IPS-15b (cell line): ENCODE measurements at regions not wholly inside any gene's neighbourhood (a gene's known extent, or its start where the extent isn't known, plus 50 kb on each side); places are given as distances from the start of the nearest gene placed in this dataset.

Experiments
- H3K27me3 ChIP-seq: one replicate; pipeline ENCODE4 v1.6.1; 2013; ENCODE audit warnings: low read length; ENCODE audit not compliant: control insufficient read depth, insufficient read depth
- H3K36me3 ChIP-seq: one replicate; pipeline ENCODE4 v1.6.1; 2013; ENCODE audit warnings: low read length; ENCODE audit not compliant: control insufficient read depth, insufficient read depth
- H3K4me1 ChIP-seq: one replicate; pipeline ENCODE4 v1.6.1; 2013; ENCODE audit warnings: mild to moderate bottlenecking, low read length; ENCODE audit not compliant: control insufficient read depth, insufficient read depth
- H3K4me3 ChIP-seq: one replicate; pipeline ENCODE4 v1.5.1; 2013; ENCODE audit warnings: low read depth, low read length
- H3K9ac ChIP-seq: one replicate; pipeline ENCODE4 v1.6.1; 2013; ENCODE audit warnings: low read depth, mild to moderate bottlenecking, low read length
- H3K9me3 ChIP-seq: one replicate; pipeline ENCODE4 v1.6.1; 2013; ENCODE audit warnings: mild to moderate bottlenecking, low read length; ENCODE audit not compliant: control insufficient read depth, insufficient read depth

DNA sequence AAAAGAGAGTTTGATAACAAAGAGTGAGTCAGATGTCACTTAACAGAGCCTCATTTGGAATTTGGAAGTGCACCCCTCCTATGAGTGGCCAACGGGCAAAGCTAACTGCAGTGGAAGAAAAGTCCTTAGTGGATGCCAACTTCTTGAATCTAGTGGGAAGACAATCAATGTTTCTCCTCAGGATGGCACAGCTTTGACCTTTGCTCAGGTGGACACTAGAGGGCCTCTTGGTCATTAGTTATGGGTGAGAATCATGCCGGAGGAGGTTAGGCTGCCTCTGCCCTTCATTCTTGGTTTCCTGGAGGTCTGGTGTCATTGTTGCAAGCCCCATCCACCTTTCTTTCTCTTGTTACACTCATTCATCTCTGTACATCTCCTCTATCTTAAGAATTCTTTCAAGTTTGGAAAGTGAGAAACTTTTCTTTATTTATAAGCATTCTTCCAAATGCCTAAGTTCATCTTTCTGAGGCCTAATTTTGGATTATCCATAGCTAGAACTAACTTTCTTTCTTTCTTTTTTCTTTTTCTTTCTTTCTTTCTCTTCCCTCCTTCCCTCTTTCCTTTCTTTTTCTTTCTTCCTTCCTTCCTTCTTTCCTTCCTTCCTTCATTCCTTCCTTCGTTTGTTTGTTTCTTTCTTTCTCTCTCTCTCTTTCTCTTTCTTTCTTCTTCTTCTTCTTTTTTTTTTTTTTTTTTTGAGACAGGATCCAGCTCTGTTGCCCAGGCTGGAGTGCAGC, 327.2 kb upstream of the TSHZ3 start:
- Histone ChIP-seq H3K9ac (no peak overlapping the region), H3K36me3 (no peaks in the 10 kb centered on the region), H3K27me3 (no peaks in the 10 kb centered on the region), H3K4me1 (no peaks in the 10 kb centered on the region), H3K9me3 (no peaks in the 10 kb centered on the region), H3K4me3 (no peak overlapping the region)

DNA sequence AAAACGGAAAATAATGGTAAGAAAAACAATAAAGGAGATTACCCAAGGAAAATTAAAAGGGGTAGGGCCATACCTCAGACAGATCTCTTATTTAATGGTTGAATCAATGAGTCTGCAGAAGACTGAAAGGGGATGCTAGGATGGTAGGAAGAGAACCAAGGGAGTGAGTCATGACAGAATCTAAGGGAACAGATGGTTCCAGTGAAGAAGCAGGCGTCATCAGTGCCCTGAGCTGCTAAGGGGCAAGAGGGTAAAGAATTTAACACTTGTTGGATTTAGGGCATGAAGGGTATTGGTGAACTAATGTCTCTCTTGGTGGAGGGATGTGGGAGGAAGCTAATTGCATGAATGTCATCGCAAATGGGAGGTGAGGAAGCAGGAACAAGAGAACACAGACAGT, 329.2 kb upstream of the TSHZ3 start:
- H3K36me3 ChIP-seq = no peaks in the 10 kb centered on the region
- H3K9me3 ChIP-seq = no peaks in the 10 kb centered on the region
- H3K4me3 ChIP-seq = no peak overlapping the region
- no peak overlapping the region for H3K9ac ChIP-seq
- no peaks in the 10 kb centered on the region for H3K27me3 ChIP-seq
- H3K4me1 ChIP-seq = no peaks in the 10 kb centered on the region

DNA sequence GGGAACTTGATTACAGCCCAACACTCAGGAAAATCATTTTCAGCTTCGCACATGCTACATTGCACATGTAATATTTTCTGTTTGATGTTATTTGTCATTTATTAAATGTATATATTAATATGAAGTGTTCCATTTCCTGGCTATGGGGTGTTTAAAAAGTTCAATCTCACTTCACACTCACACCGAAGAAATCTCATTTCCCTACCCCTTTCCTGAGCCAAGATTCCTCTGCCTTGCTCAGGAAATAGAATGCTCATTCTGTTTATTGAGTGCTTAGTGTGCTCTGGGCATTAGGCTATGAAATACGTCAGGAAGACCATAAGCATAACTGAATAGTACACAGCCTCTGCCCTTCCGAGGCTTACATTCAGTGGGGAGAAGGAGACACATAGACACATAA, 331.9 kb upstream of the TSHZ3 start:
- Histone ChIP-seq H3K27me3 (no peaks in the 10 kb centered on the region), H3K4me1 (no peaks in the 10 kb centered on the region), H3K4me3 (no peak overlapping the region), H3K9me3 (no peaks in the 10 kb centered on the region), H3K9ac (no peak overlapping the region), H3K36me3 (no peaks in the 10 kb centered on the region)

DNA sequence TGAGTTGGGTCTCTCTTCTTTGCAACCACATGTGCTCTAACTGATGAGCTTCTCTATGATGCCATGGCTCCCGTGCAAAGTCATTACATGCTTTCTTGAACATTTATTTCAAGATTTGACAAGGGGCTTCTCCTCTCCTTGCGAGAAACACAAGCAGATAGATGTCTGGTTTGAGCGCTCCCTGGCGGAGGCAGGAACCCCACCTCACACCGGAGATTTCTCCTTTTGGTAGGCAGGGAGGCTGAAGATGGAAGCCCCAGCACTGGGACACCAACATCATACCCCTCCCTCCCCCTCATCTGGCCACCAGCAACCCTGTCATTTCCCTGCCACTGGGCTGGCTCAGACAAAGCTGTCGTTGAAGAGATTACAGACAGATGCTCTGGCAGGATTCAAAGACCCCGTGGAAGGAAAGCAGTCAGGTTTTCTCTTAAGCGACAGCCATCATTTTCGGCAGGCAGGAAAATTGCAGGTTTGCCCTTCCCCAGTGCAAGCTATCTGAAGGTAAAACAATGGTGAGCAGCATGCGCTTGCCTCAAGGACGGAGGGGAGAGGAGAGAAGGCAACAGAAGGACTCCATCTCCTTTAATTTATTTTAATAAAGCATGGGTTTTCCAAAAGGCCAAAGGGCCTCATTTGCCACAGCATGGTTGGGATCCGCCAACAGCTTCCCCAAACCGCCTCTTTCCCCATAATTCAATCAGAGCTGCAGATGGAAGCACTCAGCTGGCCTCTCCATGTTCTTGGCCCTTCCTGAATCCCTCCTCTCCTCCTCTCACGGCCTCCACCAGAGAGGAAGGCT, 344.1 kb upstream of the TSHZ3 start:
- no peak overlapping the region for H3K4me3 ChIP-seq

DNA sequence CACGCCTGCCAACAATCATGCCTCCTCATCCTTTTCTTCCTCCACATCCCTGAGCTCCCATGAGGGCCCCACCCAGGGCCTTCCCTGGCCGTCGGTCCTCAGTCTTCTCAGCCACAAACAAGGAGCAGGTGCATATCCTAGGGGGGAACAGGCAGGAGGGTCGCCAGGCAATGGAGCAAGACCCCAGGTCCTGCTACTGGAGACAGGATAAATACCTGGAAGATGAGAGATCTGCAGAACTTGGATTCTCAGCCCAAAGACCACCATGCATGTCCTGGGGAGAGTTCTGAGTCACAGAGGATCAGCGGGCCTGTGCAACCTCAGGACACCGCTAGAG, 344.7 kb upstream of the TSHZ3 start:
- Histone ChIP-seq H3K9ac (no peak overlapping the region), H3K9me3 (no peaks in the 10 kb centered on the region), H3K27me3 (no peaks in the 10 kb centered on the region), H3K4me1 (no peaks in the 10 kb centered on the region), H3K4me3 (no peak overlapping the region), H3K36me3 (no peaks in the 10 kb centered on the region)

More for the DNA sequence above, 344.1 kb upstream of the TSHZ3 start:
- H3K9me3 ChIP-seq = no peaks in the 10 kb centered on the region
- no peaks in the 10 kb centered on the region for H3K36me3 ChIP-seq
- no peaks in the 10 kb centered on the region for H3K4me1 ChIP-seq
- H3K27me3 ChIP-seq = no peaks in the 10 kb centered on the region
- no peak overlapping the region for H3K9ac ChIP-seq

DNA sequence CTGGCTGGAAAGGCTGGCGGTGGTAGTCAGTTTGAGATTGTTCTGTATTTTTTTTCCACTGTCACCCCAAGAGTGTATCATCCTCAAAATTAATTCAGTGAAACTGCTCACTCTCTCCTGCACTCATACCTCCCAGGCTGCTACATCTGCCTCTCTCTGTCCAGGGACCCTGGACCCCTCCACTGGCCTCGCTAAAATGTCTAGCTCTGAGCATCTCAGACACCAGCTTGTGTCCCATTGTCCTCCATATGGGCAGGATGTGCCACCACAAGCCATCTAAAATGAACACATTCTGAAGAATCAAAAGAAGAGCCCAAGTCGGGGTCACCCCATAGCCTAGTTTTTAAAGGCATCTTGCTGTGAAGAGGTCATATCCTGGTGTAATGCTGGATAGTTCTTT, 345.5 kb upstream of the TSHZ3 start:
- H3K4me1 ChIP-seq = no peaks in the 10 kb centered on the region
- no peaks in the 10 kb centered on the region for H3K36me3 ChIP-seq
- no peak overlapping the region for H3K9ac ChIP-seq
- H3K4me3 ChIP-seq = no peak overlapping the region
- no peaks in the 10 kb centered on the region for H3K27me3 ChIP-seq
- H3K9me3 ChIP-seq = no peaks in the 10 kb centered on the region

DNA sequence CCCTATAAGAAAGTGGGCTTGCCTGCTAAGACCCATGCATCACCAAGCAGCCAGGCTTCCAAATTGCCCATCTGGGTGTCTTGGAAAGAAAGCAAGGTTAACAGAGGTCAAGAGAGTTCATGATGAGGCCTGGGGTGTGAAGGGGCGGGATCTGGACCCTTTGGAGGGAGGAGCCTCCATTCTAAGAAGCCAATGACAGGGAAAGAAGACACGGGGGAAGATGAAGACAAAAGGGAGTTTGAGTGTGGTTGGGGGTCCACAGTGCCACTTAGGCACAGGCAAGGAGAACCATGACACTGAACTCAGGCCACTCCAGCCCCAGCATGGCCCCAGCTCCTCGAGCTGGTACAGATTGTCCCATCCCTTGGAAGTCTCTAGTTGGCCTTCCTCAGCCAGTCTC, 350.2 kb upstream of the TSHZ3 start:
- Histone ChIP-seq H3K36me3 (no peaks in the 10 kb centered on the region), H3K4me1 (no peaks in the 10 kb centered on the region), H3K9me3 (no peaks in the 10 kb centered on the region), H3K4me3 (no peak overlapping the region), H3K9ac (no peak overlapping the region), H3K27me3 (no peaks in the 10 kb centered on the region)

DNA sequence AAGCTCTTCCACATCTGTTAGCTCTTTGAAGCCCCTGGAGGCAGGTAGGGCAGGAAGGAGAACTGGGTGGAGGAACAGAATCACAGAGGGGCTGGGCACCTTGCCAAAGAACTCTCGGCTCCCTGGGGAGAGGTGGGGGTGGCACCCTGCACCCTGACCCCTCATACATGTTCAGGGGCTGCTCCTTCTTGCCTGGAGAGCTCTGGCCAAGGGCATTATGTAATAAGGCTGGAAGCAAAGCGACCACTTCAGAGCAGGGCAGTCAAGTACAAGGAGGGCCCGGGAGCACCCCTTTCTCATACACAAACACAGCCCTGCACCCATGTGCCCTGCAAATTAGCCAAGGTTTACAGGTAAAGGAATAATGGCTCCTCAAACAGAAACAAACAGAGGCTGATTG, 351.9 kb upstream of the TSHZ3 start:
- Histone ChIP-seq H3K27me3 (no peaks in the 10 kb centered on the region), H3K9ac (no peak overlapping the region), H3K4me1 (no peaks in the 10 kb centered on the region), H3K9me3 (no peaks in the 10 kb centered on the region), H3K4me3 (no peak overlapping the region), H3K36me3 (no peaks in the 10 kb centered on the region)

DNA sequence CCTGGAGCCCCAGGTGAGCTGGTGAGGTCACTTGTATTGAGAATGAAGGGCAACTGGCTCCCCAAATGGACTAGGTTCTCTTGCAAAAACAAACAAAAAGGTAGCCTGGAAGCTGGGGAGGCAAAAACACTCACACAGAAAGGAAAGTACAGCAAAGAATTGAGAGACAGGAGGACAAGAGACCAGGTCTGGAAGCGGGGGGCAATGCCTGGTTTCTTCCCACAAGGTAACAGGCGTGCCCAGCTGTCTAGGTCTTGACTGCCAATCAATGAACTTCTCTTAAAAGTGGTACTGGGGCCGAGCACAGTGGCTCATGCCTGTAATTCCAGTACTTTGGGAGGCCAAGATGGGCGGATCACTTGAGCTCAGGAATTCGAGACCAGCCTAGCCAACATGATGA, 356.4 kb upstream of the TSHZ3 start:
- H3K9ac ChIP-seq = no peak overlapping the region
- no peaks in the 10 kb centered on the region for H3K36me3 ChIP-seq
- no peak overlapping the region for H3K4me3 ChIP-seq
- no peaks in the 10 kb centered on the region for H3K4me1 ChIP-seq
- no peaks in the 10 kb centered on the region for H3K27me3 ChIP-seq
- no peaks in the 10 kb centered on the region for H3K9me3 ChIP-seq

DNA sequence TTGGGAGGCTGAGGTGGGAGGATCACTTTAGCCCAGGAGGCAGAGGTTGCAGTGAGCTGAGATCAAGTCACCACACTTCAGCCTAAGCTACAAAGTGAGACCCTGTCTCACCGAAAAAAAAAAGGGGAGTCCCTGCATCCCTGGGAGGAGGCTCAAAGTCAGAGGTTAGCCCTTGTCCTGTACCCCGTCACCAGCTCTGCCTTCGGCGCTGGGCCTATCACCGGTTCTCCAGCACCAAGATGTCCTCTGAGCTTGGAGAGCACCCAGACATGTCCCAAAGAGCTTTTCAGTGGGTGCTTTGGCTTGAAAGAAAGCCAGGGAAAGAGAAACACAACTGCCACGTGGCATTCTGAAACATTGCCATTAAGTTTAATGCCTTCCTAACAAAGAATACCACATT, 356.9 kb upstream of the TSHZ3 start:
- no peaks in the 10 kb centered on the region for H3K36me3 ChIP-seq
- H3K4me3 ChIP-seq = no peak overlapping the region
- no peaks in the 10 kb centered on the region for H3K27me3 ChIP-seq
- no peaks in the 10 kb centered on the region for H3K4me1 ChIP-seq
- no peaks in the 10 kb centered on the region for H3K9me3 ChIP-seq
- H3K9ac ChIP-seq = no peak overlapping the region

DNA sequence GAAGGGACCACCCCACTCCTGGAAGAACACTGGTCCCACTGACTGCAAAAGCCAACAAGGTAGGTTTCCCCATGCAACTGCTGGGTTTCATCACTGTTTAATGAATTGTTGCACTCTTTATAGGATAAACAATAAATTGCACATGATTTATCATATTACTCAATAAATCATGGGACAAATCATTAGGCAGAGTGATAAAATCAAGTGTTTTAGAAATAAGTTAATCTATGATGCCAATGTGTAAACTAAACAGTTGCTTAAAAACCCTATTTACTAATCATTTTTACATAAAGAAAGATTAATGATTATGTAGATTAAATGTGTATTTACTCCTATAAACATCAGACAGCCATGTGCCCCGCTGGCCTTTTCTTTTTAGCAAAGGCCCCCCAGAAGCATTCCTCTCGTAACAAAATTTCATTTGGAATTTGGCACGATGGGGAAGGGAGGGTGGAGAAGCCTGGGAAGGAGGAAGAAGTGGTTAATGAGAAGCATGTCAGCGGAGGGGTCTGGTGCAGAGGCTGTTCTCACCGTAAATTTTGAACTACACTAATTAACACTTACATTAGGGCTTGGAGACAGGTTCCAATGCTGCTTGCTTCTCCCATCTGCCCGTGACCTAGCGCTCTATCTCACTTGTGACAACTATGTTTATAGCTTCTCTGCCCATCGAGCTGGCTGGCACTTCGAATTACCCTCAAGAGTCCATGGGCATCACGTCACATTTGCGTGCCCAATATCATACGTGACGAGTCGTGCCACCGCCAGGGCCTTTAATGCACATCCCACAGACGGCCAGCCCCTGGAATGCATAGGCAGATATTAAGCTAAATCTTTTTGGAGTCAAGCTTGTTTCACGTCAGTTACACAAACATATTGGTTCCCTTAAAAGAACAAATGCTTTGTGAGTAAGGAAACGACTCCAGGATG, 357.7 kb upstream of the TSHZ3 start:
- no peaks in the 10 kb centered on the region for H3K27me3 ChIP-seq
- no peak overlapping the region for H3K9ac ChIP-seq
- no peaks in the 10 kb centered on the region for H3K36me3 ChIP-seq
- H3K9me3 ChIP-seq = no peaks in the 10 kb centered on the region
- H3K4me1 ChIP-seq = no peaks in the 10 kb centered on the region
- H3K4me3 ChIP-seq = no peak overlapping the region
